ENCODE measurements at regions not wholly inside any gene's neighbourhood (a gene's known extent, or its start where the extent isn't known, plus 50 kb on each side); places are given as distances from the start of the nearest gene placed in this dataset.

DNA sequence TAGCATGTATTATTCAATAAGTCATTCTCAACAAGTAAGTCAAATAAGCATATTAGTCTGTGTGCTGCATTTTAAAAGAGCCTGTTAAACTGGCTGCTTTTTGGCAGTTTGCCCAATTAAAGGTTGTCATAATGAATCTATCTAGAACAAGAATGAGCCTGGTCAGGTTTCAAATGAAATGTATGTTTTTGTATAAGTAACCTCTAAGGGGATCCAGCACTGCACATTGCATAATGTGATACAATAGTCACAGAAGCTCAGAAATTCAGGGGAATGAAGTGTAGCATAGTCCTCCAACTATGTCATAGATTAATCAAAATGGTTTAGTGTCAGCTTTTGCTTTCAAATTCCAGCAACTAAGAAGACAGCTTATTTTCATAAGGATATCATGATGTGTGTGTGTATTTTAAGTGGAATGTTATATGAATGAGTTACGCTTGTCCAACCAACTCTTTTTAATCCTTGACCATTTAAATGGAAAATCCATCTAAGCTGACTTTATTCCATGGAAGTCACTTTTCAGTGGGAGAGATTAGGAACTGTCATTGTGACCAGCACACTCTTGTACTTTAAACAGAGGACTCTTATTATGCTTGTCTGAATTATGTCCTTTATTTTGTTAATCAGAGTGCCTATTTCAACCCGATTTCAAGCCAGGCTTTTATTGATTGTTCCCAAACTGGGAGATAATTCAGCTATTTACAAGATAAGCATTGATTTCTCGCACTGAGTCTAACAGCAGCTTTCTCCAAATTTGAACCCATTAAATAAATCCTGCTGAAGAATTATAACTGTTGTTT lies 283.9 kb upstream of the ADAMTSL1 start:
- intact Hi-C loops (cut with DNase I; ENCODE audit: low total_unique reads), result no loop called here
- no peak overlapping the region for H3K27ac ChIP-seq

DNA sequence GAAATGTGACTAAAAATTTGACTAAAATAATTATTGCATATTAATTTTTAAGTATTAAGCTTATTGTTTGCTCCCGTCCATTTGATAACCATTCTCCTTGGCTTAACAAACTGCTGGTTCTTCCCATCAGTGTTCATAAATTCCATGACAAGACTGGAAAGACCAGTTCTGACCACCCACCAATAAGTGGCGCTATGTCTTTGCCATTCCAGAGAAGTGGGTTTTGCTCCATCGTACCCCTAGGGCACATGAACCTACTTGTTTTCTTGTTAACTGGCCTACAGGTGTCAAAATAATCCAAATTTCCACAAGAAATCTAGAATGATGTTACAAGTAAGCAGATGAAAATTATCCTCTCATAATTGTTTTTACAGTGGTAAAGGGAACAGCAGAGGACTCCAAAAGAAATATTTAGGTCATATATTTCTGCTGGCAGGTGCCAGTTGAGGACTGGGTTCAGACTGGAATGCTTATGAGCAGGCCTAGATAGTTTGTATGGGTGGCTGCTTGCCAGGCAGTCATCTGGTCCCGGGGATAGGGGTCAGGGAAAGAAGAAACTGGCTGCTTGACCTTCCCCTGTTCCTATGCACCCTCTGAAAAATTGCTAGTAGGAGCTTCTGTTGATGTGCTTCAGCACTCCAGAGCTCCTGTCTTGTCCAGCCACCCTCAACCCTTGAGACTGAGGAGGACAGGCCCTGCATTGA lies 283.1 kb upstream of the ADAMTSL1 start:
- Histone ChIP-seq H3K4me3 (no peak overlapping the region), H3K4me1 (no peaks in the 10 kb centered on the region), H3K36me3 (no peaks in the 10 kb centered on the region), H3K9me3 (no peaks in the 10 kb centered on the region), H3K27ac (no peak overlapping the region), H3K27me3 (no peaks in the 10 kb centered on the region)
- no peak for DNase-seq
- TF ChIP-seq, protein P1, sequence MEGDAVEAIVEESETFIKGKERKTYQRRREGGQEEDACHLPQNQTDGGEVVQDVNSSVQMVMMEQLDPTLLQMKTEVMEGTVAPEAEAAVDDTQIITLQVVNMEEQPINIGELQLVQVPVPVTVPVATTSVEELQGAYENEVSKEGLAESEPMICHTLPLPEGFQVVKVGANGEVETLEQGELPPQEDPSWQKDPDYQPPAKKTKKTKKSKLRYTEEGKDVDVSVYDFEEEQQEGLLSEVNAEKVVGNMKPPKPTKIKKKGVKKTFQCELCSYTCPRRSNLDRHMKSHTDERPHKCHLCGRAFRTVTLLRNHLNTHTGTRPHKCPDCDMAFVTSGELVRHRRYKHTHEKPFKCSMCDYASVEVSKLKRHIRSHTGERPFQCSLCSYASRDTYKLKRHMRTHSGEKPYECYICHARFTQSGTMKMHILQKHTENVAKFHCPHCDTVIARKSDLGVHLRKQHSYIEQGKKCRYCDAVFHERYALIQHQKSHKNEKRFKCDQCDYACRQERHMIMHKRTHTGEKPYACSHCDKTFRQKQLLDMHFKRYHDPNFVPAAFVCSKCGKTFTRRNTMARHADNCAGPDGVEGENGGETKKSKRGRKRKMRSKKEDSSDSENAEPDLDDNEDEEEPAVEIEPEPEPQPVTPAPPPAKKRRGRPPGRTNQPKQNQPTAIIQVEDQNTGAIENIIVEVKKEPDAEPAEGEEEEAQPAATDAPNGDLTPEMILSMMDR (IDR thresholded peaks at IDR 0.05), result no peak
- no peak for TF ChIP-seq POLR2A (IDR thresholded peaks at IDR 0.05)
- intact Hi-C loops (cut with DNase I; ENCODE audit: low total_unique reads), result no loop called here

More for the DNA sequence above, 283.9 kb upstream of the ADAMTSL1 start:
- Histone ChIP-seq H3K36me3 (no peaks in the 10 kb centered on the region), H3K4me1 (no peaks in the 10 kb centered on the region), H3K27me3 (no peaks in the 10 kb centered on the region), H3K4me3 (no peak overlapping the region), H3K9me3 (no peaks in the 10 kb centered on the region)
- TF ChIP-seq, protein P1 (IDR thresholded peaks at IDR 0.05), result no peak
- no peak for TF ChIP-seq POLR2A (IDR thresholded peaks at IDR 0.05)
- no peak for DNase-seq

DNA sequence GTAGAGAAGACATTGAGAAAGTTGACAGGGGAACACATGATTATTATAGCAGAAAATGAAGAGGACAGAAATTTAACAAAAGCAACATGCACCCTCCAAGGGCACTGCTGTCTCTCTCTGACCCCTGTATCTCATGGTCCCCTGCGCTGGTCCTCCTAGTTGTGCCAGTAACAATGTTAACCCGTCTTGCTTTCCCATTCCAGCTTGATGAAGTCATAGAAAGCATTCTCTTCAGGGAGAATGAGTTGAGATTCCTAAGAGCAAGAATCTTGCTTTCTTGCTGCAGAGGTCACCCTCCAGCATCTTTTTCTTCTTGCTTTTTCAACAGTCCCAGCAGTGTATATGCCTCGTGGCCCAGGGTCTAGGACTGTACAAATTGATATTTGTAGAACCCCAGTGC lies 279.6 kb upstream of the ADAMTSL1 start:
- Histone ChIP-seq H3K36me3 (no peaks in the 10 kb centered on the region), H3K4me1 (no peaks in the 10 kb centered on the region), H3K27ac (no peak overlapping the region), H3K9me3 (no peaks in the 10 kb centered on the region), H3K4me3 (no peak overlapping the region), H3K27me3 (no peaks in the 10 kb centered on the region)
- DNase-seq, result no peak
- TF ChIP-seq, protein P1 (IDR thresholded peaks at IDR 0.05), result no peak
- TF ChIP-seq POLR2A (IDR thresholded peaks at IDR 0.05), result no peak
- intact Hi-C loops (cut with DNase I; ENCODE audit: low total_unique reads), result no loop called here

DNA sequence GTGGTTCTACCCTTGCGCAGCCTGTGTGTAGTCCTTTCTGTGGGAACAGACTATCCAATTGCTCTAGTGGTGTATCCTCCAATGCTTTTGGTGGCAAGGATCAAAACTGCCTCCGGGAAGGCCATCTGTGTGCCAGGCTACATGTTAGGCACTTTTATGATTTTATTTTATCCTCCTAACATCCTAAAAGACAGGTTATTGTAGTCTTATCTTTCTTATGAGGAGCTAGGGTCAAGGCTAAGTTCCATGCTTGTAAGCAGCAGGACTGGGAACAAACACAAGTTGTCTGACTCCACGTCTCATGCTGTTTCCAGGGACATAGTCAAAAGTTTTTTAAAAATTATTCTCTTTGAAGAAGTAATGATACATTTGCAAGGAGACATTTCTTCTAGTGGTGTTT lies 278.7 kb upstream of the ADAMTSL1 start:
- no peak for DNase-seq
- intact Hi-C loops (cut with DNase I; ENCODE audit: low total_unique reads), result no loop called here
- no peak for TF ChIP-seq POLR2A (IDR thresholded peaks at IDR 0.05)
- TF ChIP-seq, protein P1 (IDR thresholded peaks at IDR 0.05), result no peak
- H3K4me1 ChIP-seq, result no peaks in the 10 kb centered on the region
- H3K9me3 ChIP-seq, result no peaks in the 10 kb centered on the region
- no peaks in the 10 kb centered on the region for H3K36me3 ChIP-seq
- H3K27ac ChIP-seq, result no peak overlapping the region
- H3K27me3 ChIP-seq, result no peaks in the 10 kb centered on the region
- no peak overlapping the region for H3K4me3 ChIP-seq

DNA sequence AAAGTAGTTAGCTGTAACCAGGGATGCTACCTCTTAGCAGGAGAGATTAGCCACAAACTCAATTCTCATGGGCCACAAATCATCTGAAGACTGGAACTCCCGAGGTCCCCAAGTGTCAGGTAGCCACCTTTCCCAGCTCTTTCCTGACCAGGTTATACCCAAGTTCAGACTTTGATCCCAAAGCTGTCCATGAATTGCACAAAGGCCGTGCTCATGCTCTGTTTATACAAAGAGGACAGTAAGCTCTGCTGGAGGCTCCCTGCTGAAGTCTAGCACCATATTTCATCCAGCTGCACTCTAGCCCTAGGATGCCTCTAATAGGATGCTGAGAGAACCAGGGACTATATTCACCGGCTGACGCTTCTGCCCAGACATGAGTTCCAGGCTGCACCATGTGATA lies 271.0 kb upstream of the ADAMTSL1 start:
- Histone ChIP-seq H3K4me3 (no peak overlapping the region), H3K36me3 (no peaks in the 10 kb centered on the region), H3K27ac (no peak overlapping the region), H3K4me1 (no peaks in the 10 kb centered on the region), H3K27me3 (no peaks in the 10 kb centered on the region), H3K9me3 (no peaks in the 10 kb centered on the region)
- TF ChIP-seq POLR2A (IDR thresholded peaks at IDR 0.05), result no peak
- TF ChIP-seq, protein P1 (IDR thresholded peaks at IDR 0.05), result no peak
- no peak for DNase-seq
- intact Hi-C loops (cut with DNase I; ENCODE audit: low total_unique reads), result no loop called here

Measured in uterus (tissue), 3 donors.